ENCODE measurements at regions not wholly inside any gene's neighbourhood (a gene's known extent, or its start where the extent isn't known, plus 50 kb on each side); places are given as distances from the start of the nearest gene placed in this dataset.
"Not testable (repeated sequence)": the region's sequence is repeated elsewhere in the genome, so short reads cannot be mapped to it uniquely, and the experiment has no call there.

GRCh38 chr6:147986846-147987245 lies 355.8 kb upstream of the SASH1 start:
- no peak for DNase-seq
- no peak overlapping the region for H3K4me3 Mint-ChIP-seq
- H3K27me3 Mint-ChIP-seq, result no peaks in the 10 kb centered on the region
- peaks cover 4% of the 10 kb centered on the region for H3K9me3 Mint-ChIP-seq
- CTCF ChIA-PET, result no interaction called here
- POLR2A ChIA-PET, result no interaction called here
- H3K4me1 Mint-ChIP-seq, result no peaks in the 10 kb centered on the region
- H3K36me3 Mint-ChIP-seq (ENCODE audit: low read depth), result no peaks in the 10 kb centered on the region
- H3K27ac Mint-ChIP-seq, result no peak overlapping the region

DNA sequence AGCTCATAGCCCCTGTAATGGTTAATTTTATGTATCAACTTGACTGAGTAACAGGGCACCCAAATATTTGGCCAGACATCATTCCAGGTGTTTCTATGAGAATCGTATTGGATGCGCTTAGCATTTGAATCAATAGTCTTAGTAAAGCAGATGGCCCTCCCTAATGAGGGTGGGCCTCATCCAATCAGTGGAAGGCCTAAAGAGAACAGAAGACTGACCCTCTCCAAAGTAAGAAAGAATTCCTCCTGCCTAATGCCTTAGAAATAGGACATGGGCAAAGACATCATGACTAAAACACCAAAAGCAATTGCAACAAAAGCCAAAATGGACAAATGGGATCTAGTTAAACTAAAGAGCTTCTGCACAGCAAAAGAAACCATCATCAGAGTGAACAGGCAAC lies 352.5 kb upstream of the SASH1 start:
- Mint-ChIP-seq H3K27me3 (no peaks in the 10 kb centered on the region), H3K4me1 (no peaks in the 10 kb centered on the region), H3K9me3 (peaks cover 4% of the 10 kb centered on the region), H3K27ac (no peak overlapping the region), H3K36me3 (ENCODE audit: low read depth) (no peaks in the 10 kb centered on the region), H3K4me3 (no peak overlapping the region)
- POLR2A ChIA-PET, result no interaction called here
- no peak for DNase-seq
- CTCF ChIA-PET, result no interaction called here

GRCh38 chr6:147991961-147992360 lies 350.7 kb upstream of the SASH1 start:
- CTCF ChIA-PET, result no interaction called here
- no peaks in the 10 kb centered on the region for H3K4me1 Mint-ChIP-seq
- H3K27ac Mint-ChIP-seq, result no peak overlapping the region
- H3K4me3 Mint-ChIP-seq, result no peak overlapping the region
- no peak for DNase-seq
- POLR2A ChIA-PET, result no interaction called here
- H3K36me3 Mint-ChIP-seq (ENCODE audit: low read depth), result no peaks in the 10 kb centered on the region
- H3K27me3 Mint-ChIP-seq, result no peaks in the 10 kb centered on the region
- peaks cover 4% of the 10 kb centered on the region for H3K9me3 Mint-ChIP-seq

- H3K27ac Mint-ChIP-seq, result no peak overlapping the region
- ChIA-PET POLR2A (interaction anchor here (0.7 kb wide), 1 partner anchor 10 kb away, joined by 3 read pairs; no protein-coding TSS in a partner anchor), CTCF (no interaction called here)
- DNase-seq, result no peak
- no peaks in the 10 kb centered on the region for H3K4me1 Mint-ChIP-seq
- no peak overlapping the region for H3K4me3 Mint-ChIP-seq
- no peaks in the 10 kb centered on the region for H3K9me3 Mint-ChIP-seq
- H3K36me3 Mint-ChIP-seq (ENCODE audit: low read depth), result no peaks in the 10 kb centered on the region
- H3K27me3 Mint-ChIP-seq, result no peaks in the 10 kb centered on the region
Measured at GRCh38 chr6:147999001-147999540, 343.6 kb upstream of the SASH1 start.

DNA sequence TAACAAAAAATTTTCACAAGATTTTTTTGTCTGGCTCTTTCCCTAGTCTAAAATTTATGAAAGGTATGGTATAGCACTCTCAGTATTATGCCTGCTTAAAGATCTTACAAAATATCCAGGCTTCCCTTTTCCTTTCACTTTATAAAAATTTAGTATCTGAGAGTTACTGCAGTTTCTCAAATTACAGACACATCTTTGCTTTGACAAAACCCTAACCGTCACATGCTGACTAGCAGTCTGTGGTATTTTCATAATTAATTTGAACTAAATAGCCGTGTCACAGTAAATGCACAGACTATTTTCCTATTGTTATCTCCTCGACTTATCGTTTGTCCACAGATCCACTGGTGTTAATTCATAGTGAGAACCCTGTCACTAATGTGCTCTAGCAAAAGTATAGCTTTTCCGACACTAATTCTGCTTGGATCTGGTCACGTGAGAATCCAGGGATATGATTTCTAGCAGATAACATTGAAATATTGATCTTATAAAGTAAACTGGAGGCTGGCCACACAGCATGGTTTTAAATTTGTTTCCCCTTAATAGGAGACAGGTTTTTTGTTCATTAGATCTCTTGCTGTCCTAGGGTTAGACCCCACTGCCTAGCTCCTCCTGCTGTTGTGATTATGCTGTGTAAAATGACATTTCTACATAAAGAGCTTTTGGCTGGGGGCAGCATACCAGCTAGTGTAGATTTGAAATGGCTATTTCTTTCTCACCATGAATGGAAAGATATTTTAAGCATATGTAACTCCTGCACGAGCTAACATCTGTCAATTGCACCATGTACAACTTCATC lies 340.6 kb upstream of the SASH1 start:
- H3K27me3 Mint-ChIP-seq, result no peaks in the 10 kb centered on the region
- CTCF ChIA-PET, result no interaction called here
- no peak overlapping the region for H3K4me3 Mint-ChIP-seq
- no peak overlapping the region for H3K27ac Mint-ChIP-seq
- POLR2A ChIA-PET, result no interaction called here
- no peaks in the 10 kb centered on the region for H3K4me1 Mint-ChIP-seq
- DNase-seq, result no peak
- H3K36me3 Mint-ChIP-seq (ENCODE audit: low read depth), result no peaks in the 10 kb centered on the region
- no peaks in the 10 kb centered on the region for H3K9me3 Mint-ChIP-seq

DNA sequence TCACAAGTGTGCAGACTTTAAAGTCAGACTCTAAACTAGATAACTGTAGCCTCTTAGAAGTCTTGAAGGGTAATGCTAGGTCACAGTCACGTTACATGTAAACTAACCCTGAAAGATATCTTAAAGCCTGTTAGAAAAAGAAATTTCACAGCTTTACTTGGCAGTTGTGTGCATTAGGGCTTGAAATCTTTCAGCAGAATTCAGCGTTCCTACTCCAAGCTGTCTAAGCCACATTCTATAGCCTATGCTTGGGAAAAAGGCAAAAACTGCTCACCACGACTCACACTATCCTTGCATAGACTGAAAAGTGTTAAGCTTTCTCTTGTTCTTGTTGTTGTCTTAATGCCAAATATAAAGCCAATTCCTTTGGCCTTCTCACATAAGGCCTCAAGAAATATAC lies 338.0 kb upstream of the SASH1 start:
- POLR2A ChIA-PET, result no interaction called here
- H3K36me3 Mint-ChIP-seq (ENCODE audit: low read depth), result no peaks in the 10 kb centered on the region
- H3K9me3 Mint-ChIP-seq, result no peaks in the 10 kb centered on the region
- no peaks in the 10 kb centered on the region for H3K27me3 Mint-ChIP-seq
- no peak overlapping the region for H3K27ac Mint-ChIP-seq
- CTCF ChIA-PET, result interaction anchor here (0.6 kb wide), 1 partner anchor 1706 kb away, joined by 3 read pairs; no protein-coding TSS in a partner anchor
- H3K4me1 Mint-ChIP-seq, result no peaks in the 10 kb centered on the region
- no peak for DNase-seq
- no peak overlapping the region for H3K4me3 Mint-ChIP-seq

DNA sequence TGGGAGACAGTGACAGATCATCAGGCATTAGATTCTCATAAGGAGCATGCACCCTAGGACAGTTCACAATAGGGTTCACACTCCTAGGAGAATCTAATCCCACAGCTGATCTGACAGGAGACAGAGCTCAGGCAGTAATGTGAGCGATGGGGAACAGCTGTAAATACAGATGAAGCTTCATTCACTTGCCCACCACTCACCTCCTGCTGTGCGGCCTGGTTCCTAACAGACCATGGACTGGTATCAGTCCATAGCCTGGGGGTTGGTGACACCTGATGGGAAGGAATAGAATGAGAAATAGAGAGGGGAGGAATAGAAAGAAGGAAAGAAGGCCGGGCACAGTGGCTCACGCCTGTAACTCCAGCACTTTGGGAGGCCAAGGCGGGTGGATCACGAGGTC lies 336.8 kb upstream of the SASH1 start:
- Mint-ChIP-seq H3K27me3 (no peaks in the 10 kb centered on the region), H3K27ac (no peak overlapping the region), H3K4me3 (no peak overlapping the region), H3K4me1 (no peaks in the 10 kb centered on the region), H3K9me3 (peaks cover 9% of the 10 kb centered on the region), H3K36me3 (ENCODE audit: low read depth) (no peaks in the 10 kb centered on the region)
- ChIA-PET POLR2A (no interaction called here), CTCF (no interaction called here)
- no peak for DNase-seq

DNA sequence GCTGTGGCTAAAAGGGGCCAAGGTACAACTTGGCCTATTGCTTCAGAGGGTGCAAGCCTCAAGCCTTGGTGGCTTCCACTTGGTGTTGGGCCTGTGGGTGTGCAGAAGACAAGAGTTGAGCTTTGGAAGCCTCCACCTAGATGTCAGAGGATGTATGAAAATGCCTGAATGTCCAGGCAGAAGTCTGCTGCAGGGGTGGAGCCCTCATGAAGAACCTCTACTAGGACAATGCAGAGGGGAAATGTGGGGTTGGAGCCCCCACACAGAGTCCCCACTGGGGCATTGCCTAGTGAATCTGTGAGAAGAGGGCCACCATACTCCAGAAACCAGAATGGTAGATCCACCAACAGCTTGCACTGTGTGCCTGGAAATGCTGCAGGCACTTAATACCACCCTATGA lies 332.1 kb upstream of the SASH1 start:
- H3K27ac Mint-ChIP-seq; DNase-seq; H3K36me3 Mint-ChIP-seq (ENCODE audit: low read depth); H3K4me1 Mint-ChIP-seq; H3K4me3 Mint-ChIP-seq; H3K27me3 Mint-ChIP-seq; CTCF ChIA-PET; POLR2A ChIA-PET: not testable (repeated sequence)
- H3K9me3 Mint-ChIP-seq, result peaks cover 16% of the 10 kb centered on the region

GRCh38 chr6:148016013-148016412 lies 326.6 kb upstream of the SASH1 start:
- Mint-ChIP-seq H3K4me1 (no peaks in the 10 kb centered on the region), H3K4me3 (no peak overlapping the region), H3K36me3 (ENCODE audit: low read depth) (no peaks in the 10 kb centered on the region), H3K9me3 (peaks cover 7% of the 10 kb centered on the region), H3K27ac (no peak overlapping the region), H3K27me3 (no peaks in the 10 kb centered on the region)
- CTCF ChIA-PET, result interaction anchor here (1.1 kb wide), 1 partner anchor 580 kb away, joined by 3 read pairs; no protein-coding TSS in a partner anchor
- no peak for DNase-seq
- POLR2A ChIA-PET, result no interaction called here

- Mint-ChIP-seq H3K4me1 (no peaks in the 10 kb centered on the region), H3K9me3 (no peaks in the 10 kb centered on the region), H3K4me3 (no peak overlapping the region), H3K27ac (no peak overlapping the region), H3K27me3 (no peaks in the 10 kb centered on the region), H3K36me3 (ENCODE audit: low read depth) (no peaks in the 10 kb centered on the region)
- DNase-seq, result no peak
- ChIA-PET CTCF (interaction anchor here (0.7 kb wide), 1 partner anchor 262 kb away, joined by 3 read pairs; no protein-coding TSS in a partner anchor), POLR2A (no interaction called here)
Measured at GRCh38 chr6:148021165-148021564, 321.5 kb upstream of the SASH1 start.

DNA sequence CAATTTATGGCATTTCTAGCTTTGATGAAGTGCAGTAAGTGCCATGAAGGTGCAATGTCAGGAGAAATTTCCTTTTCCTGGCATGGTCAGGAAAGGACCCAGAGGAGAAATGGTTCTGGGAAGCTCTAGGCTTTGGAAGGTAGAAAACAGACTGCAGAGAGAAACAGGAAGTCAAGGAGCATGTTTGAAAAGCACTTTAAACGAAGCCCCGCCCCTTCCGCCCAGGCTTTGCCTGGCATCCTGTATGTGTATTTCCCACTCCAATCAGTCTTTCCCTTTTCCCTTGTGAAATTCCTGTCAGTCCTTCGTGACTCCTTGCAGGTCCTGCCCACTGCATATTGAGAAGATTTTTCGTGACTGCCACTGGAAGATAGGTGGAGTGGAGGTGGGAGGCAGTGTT lies 320.9 kb upstream of the SASH1 start:
- DNase-seq, result no peak
- Mint-ChIP-seq H3K9me3 (no peaks in the 10 kb centered on the region), H3K36me3 (ENCODE audit: low read depth) (no peaks in the 10 kb centered on the region), H3K4me3 (no peak overlapping the region), H3K27ac (no peak overlapping the region), H3K27me3 (no peaks in the 10 kb centered on the region), H3K4me1 (no peaks in the 10 kb centered on the region)
- ChIA-PET CTCF (no interaction called here), POLR2A (no interaction called here)

- DNase-seq; POLR2A ChIA-PET; H3K36me3 Mint-ChIP-seq (ENCODE audit: low read depth); CTCF ChIA-PET; H3K4me1 Mint-ChIP-seq; H3K27me3 Mint-ChIP-seq; H3K4me3 Mint-ChIP-seq; H3K27ac Mint-ChIP-seq; H3K9me3 Mint-ChIP-seq: not testable (repeated sequence)
Measured at GRCh38 chr6:148022279-148022678, 320.4 kb upstream of the SASH1 start.

- CTCF ChIA-PET, result no interaction called here
- H3K4me3 Mint-ChIP-seq, result no peak overlapping the region
- no peak for DNase-seq
- POLR2A ChIA-PET, result no interaction called here
- H3K36me3 Mint-ChIP-seq (ENCODE audit: low read depth), result no peaks in the 10 kb centered on the region
- H3K27me3 Mint-ChIP-seq, result peaks cover 2% of the 10 kb centered on the region
- H3K9me3 Mint-ChIP-seq, result no peaks in the 10 kb centered on the region
- no peaks in the 10 kb centered on the region for H3K4me1 Mint-ChIP-seq
- H3K27ac Mint-ChIP-seq, result no peak overlapping the region
Measured at GRCh38 chr6:148027201-148027600, 315.4 kb upstream of the SASH1 start.

DNA sequence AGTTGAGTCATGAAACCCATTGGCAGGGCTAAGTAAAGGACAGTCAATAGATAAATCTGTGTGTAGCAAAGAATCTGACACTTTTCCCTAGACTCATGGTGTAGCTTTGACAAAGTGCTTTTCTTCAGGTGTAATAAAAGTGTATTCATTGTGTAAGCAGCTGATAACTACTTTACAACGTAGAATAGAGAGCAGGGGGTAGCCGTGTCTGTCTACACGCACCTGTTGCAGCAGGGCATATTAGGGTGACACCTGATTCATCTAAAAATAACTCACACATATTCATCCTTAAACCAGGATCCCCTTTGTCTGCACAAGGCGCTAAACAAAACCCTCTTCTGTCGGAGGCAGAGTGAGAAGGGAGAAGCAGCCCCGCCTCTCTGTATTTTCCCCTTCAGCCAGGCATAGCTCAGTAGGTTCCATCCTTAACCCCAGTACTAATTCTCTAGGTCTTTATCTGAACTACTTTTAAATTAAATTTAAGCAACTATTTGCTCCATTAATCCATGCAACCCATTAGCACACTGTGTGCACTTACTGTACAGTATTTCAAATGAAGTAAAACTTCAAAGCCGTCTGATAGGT lies 306.7 kb upstream of the SASH1 start:
- H3K4me1 Mint-ChIP-seq, result no peaks in the 10 kb centered on the region
- no peak overlapping the region for H3K4me3 Mint-ChIP-seq
- DNase-seq, result no peak
- no peaks in the 10 kb centered on the region for H3K36me3 Mint-ChIP-seq (ENCODE audit: low read depth)
- CTCF ChIA-PET, result no interaction called here
- no peaks in the 10 kb centered on the region for H3K27me3 Mint-ChIP-seq
- H3K9me3 Mint-ChIP-seq, result no peaks in the 10 kb centered on the region
- POLR2A ChIA-PET, result no interaction called here
- no peak overlapping the region for H3K27ac Mint-ChIP-seq
